Esophagus squamous epithelium (tissue), 4 donors: ENCODE measurements at regions not wholly inside any gene's neighbourhood (a gene's known extent, or its start where the extent isn't known, plus 50 kb on each side); places are given as distances from the start of the nearest gene placed in this dataset.

Source experiments
- POLR2A ChIP-seq, 4 donors: fragments of 450-650 bp; IDR thresholded peaks; one replicate each; pipeline ENCODE4 v1.6.1; 2017; ENCODE audit warnings: antibody characterized with exemption in 4 of 4, mild to moderate bottlenecking in 4 of 4, moderate library complexity in 3 of 4
- TF ChIP-seq, protein P1 (sequence below), 6 experiments: fragments of 450-650 bp in 4 of 6; fragments of 200-600 bp in 2 of 6; sonication (generic) in 2 of 6; IDR thresholded peaks; one replicate each; pipeline ENCODE4 v1.5.1; 2016 to 2019; ENCODE audit warnings: antibody characterized with exemption in 6 of 6, mild to moderate bottlenecking in 4 of 6, moderate library complexity in 4 of 6

GRCh38 chr20:19834783-19835182 lies 76.7 kb downstream of the RIN2 start:
- TF ChIP-seq POLR2A (IDR thresholded peaks at IDR 0.05) = no peak
- TF ChIP-seq, protein P1, sequence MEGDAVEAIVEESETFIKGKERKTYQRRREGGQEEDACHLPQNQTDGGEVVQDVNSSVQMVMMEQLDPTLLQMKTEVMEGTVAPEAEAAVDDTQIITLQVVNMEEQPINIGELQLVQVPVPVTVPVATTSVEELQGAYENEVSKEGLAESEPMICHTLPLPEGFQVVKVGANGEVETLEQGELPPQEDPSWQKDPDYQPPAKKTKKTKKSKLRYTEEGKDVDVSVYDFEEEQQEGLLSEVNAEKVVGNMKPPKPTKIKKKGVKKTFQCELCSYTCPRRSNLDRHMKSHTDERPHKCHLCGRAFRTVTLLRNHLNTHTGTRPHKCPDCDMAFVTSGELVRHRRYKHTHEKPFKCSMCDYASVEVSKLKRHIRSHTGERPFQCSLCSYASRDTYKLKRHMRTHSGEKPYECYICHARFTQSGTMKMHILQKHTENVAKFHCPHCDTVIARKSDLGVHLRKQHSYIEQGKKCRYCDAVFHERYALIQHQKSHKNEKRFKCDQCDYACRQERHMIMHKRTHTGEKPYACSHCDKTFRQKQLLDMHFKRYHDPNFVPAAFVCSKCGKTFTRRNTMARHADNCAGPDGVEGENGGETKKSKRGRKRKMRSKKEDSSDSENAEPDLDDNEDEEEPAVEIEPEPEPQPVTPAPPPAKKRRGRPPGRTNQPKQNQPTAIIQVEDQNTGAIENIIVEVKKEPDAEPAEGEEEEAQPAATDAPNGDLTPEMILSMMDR (IDR thresholded peaks at IDR 0.05) = no peak
